CD4-positive, alpha-beta T cell treated with Interferon gamma for 1 hour (primary cell): ENCODE measurements at regions not wholly inside any gene's neighbourhood (a gene's known extent, or its start where the extent isn't known, plus 50 kb on each side); places are given as distances from the start of the nearest gene placed in this dataset.
"Not testable (repeated sequence)": the region's sequence is repeated elsewhere in the genome, so short reads cannot be mapped to it uniquely, and the experiment has no call there.

ENCODE experiments used
- DNase-seq: peaks from one replicate; pipeline ENCODE4 v3.0.0-alpha.2; 2020

DNA sequence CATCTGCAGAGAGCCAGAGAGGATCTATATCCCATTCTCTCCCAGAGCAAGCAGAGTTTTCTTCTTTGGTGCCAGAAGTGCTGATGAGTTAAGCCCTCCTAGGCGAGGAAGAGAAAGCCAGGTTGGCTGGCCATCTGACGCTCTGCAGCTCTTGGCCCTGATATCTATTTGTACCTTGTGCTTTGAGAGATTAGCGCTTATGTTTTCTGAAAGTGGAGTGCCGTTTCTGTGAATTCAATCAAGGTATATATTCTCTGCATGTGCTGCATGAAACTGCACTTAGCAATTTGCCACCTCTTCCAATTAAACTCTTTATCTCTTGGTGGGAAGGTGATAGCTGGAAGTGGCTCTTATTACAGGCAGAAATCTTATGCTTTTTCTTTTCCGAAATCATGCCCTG lies 177.5 kb downstream of the LPIN1 start:
- DNase-seq = no peak

- no peak for DNase-seq
Measured at GRCh38 chr2:11925295-11926066, 179.0 kb downstream of the LPIN1 start.

DNA sequence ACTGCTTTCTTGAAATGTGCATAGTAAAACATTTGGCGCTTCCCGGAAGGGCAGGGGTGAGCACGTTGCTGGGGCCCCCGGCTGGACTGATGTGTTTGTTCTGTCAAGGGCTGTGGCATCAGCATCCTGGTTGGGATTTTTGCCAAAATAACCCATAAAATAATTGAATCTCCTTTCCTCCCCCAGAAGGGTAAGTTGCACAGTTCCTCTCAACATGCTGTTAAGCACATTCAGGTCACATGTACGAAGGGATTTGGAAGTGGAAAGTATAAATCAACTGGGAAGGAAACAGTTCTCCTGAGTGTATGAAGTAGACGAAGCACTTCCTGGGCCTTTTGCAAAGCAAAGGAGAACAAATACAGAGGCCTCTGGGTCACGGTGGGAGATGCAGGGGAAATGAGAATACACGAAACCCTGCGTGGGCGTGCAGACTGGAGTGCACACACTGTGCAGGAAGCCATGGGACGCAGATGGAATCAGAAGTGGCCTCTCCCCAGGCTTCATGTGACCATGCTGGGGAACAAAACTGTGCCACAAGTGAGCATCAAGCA lies 183.9 kb downstream of the LPIN1 start:
- DNase-seq = no peak

- no peak for DNase-seq
Measured at GRCh38 chr2:11932048-11932512, 185.6 kb downstream of the LPIN1 start.

GRCh38 chr2:11932962-11933361 lies 186.5 kb downstream of the LPIN1 start:
- DNase-seq = no peak

GRCh38 chr2:11933854-11934253 lies 187.4 kb downstream of the LPIN1 start:
- DNase-seq = no peak

DNA sequence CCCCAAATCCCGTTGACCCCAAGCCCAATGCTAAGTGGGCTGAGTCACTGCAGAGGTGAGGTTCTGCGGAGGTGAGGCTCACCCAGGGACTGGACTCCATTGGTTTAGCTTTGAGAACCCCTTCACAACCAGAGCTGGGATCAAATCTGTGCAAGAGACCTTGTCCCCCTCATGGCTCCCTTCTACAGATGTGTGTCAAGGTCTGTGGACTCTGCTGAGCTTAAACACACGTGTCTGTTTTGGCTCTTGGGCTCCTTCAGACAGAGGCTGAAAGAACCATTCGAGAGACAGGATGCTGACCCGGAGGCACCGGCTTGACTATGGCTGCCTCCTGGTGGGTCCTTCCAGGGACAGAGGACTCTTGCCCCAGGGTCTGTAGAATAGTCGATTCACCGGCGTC lies 190.3 kb downstream of the LPIN1 start:
- no peak for DNase-seq

GRCh38 chr2:11938196-11938595 lies 191.8 kb downstream of the LPIN1 start:
- DNase-seq = no peak

DNA sequence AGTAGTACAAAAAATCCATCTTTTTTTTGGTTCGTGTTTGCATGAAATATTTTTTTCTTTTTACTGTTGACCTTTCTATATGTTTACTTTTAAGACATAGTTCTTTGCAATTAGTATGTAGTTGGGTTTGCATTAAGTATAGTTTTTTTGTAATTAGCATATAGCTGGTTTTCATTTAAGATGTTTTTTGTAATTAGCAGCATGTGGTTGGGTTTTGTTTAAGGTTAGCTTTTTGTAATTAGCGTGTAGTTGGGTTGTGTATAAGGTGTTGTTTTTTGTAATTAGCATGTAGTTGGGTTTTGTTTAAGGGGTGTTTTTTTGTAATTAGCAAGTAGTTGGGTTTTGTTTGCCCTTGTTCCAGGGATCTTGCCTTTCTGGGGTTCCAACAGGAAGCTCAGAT lies 193.1 kb downstream of the LPIN1 start:
- DNase-seq = no peak

- no peak for DNase-seq
Measured at GRCh38 chr2:11940121-11940743, 193.8 kb downstream of the LPIN1 start.

DNA sequence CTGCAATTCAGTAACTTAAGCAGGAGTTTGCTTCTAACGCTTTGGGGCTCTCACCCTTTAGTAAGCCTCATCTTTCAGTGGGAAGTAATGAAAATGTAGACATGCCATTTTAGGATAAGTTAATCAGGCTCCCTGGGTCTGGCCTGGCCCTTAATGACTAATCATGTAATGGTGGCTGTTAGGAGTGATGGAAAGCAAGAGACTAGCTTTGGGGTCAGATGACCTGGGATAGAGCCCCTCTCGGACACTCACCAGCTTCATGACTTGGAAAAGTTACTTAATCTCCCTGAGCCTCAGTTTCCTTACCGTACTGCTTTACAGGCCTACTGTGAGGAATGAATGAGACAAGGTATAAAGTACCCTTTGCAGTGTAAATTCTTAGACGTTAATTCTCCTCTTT lies 194.4 kb downstream of the LPIN1 start:
- DNase-seq = no peak

GRCh38 chr2:11941201-11942177 lies 195.1 kb downstream of the LPIN1 start:
- DNase-seq = no peak

GRCh38 chr2:11942178-11942569 lies 195.7 kb downstream of the LPIN1 start:
- no peak for DNase-seq

- no peak for DNase-seq
Measured at GRCh38 chr2:11944311-11944710, 197.9 kb downstream of the LPIN1 start.

DNA sequence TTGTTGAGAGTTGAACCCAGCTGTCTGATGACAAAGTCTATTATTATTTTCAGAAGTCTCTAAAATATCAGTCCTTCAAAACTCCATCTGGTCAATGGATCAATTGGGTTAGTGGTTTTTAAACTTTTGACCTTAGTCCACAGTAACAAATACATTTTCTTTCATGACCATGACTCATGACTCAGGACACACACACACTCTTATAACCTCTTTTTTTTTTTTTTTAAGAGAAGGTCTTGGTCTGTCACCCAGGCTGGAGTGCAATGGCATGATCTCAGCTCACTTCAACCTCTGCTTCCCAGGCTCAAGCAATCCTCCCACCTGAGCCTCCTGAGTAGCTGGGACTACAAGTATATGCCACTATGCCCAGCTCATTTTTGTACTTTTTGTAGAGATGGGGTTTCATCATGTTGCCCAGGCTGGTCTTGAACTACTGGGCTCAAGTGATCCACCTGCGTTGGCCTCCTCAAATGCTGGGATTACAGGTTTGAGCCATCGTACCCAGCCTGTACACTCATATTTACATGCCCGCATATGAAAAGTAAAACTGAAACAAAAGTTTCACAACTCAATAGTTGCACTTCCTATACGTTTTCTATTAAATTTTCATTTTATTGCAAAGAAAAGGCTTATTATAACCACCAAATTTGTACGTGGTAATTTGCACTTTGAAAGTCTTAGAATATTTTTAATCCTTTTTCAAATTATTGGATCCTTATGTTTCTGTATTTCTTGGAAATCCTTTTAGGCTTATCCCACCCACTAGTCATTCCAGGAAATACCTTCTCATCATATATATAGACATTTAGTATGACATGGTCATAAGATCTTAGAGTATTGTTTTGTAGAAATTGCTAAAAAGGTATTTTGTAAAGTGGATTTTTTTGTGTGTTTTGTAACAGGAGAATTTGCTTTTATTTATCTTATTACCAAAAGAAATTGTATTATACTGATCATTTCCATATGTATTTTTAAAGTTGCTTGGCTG lies 199.0 kb downstream of the LPIN1 start:
- DNase-seq = peak; percentile 7

DNA sequence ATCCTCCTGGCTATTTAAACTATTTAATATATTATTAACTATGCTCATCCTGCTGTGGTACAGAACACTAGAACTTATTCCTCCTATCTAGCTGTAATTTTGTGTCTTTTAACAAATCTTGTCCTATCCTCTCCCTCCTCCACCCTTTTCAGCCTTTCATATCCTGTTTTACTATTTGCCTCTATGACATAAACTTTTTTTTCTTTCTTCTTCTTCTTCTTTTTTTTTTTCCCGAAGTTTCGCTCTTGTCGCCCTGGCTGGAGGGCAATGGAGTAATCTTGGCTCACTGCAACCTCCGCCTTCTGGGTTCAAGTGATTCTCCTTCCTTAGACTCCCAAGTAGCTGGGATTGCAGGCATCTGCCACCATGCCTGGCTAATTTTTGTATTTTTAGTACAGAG lies 201.5 kb downstream of the LPIN1 start:
- DNase-seq = no peak

DNA sequence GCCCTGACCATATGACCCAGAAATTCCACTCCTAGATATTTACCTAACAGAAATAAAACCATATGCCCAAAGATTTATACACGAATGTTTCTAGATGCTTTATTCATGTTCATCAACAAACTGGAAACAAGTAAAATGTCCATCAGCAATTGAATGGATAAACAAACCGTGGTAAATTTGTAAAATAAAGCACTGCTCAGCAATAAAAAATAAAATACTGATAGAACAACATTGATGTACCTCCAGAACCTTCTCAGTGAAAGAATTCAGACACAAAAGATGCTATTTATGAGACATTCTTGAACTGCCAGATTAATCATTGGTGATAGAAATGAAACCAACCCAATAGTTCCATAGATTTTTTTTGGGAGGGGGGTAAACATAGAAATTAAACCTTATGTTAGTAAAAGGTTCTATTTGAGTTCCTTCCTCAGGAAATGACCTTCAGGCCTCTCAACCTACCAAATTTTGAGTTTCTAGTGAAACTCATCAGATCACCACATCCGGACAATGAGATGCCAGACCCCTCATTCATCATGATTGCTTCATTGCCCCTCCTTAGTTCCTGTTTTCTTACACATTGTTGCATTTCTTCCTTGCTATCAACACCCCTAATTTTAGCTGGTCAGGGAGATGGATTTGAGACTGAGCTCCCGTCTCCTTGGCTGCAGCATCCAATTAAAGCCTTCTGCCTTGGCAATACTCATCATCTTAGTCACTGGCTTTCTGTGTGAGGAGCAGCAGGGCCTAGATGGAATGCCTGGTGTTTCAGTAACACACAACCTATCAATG lies 203.5 kb downstream of the LPIN1 start:
- no peak for DNase-seq

DNA sequence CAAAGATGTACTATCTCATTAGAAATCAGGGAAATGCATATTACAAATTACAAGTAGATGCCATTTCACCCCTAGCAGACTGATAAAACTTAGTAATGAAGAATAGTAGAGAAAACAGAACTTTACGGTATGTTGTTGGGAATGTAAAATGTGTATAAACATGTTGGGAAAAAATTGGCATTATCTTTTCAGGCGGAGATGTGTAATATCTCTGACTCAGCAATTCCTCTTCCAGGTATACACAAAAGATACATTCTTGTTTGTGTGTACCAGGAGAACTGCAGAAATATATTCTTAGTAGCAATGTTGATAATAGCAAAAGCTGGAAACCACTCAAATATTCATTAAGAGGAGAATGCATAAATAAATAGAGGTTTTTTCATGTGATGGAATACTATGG lies 204.5 kb downstream of the LPIN1 start:
- DNase-seq = no peak

GRCh38 chr2:11951492-11951891 lies 205.1 kb downstream of the LPIN1 start:
- DNase-seq = not testable (repeated sequence)

DNA sequence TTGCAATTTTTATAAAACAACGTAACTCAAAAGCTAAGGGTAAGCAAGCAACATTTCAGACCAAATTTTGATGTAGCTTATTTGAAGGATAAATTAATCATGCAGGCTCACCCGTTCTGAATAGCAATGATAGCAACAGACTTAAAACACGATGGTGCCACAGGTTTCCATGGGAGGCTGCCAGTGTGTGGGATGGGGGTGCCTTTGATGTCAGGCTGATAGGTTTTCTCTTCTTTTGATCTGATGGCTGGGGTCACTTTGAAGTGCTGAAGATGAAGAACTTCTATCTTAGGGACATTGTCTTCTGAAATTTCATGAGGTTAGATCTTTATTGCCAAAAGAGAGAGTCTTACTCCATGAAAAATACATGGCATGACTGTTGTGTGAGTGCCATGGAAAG lies 206.8 kb downstream of the LPIN1 start:
- DNase-seq = no peak

DNA sequence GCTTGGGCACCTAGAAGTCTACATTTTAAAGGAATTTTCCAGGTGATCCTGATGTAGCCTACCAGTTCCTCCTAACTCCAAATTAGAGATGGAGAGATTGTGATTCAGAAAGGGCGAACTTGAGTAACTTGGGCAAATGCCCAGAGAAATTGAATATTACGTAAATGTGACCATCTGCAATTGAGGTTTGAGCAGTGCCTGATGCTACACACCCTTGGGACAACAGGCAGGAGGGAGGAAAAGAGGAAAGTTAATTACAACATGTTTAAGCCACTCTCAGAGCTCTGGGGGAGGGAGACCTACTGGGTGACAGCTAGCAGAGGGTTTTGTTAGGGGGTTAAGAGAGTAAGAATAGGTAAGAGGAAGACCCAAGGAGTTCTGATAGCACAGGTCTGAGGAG lies 208.9 kb downstream of the LPIN1 start:
- no peak for DNase-seq
